Astrocyte of the cerebellum (primary cell): ENCODE measurements at regions not wholly inside any gene's neighbourhood (a gene's known extent, or its start where the extent isn't known, plus 50 kb on each side); places are given as distances from the start of the nearest gene placed in this dataset.

ENCODE experiments used
- DNase-seq: peaks from one replicate; pipeline ENCODE4 v3.0.0-alpha.2; 2011; ENCODE audit warnings: low read depth
- H3K4me3 ChIP-seq: 2 replicates; pipeline ENCODE4 v1.5.1; 2011; ENCODE audit warnings: mild to moderate bottlenecking, low read depth, low read length, moderate library complexity
- in situ Hi-C: cut with HindIII; loops from 2 replicates; pipeline ENCODE4 v1.10.0; 2017; ENCODE audit warnings: low sequenced_read_pairs
- TF ChIP-seq, protein P1 (sequence below): IDR thresholded peaks from 2 replicates; pipeline ENCODE4 v1.5.1; 2012; ENCODE audit warnings: low read length, low read depth, moderate library complexity, mild to moderate bottlenecking; ENCODE audit errors: missing control alignments

DNA sequence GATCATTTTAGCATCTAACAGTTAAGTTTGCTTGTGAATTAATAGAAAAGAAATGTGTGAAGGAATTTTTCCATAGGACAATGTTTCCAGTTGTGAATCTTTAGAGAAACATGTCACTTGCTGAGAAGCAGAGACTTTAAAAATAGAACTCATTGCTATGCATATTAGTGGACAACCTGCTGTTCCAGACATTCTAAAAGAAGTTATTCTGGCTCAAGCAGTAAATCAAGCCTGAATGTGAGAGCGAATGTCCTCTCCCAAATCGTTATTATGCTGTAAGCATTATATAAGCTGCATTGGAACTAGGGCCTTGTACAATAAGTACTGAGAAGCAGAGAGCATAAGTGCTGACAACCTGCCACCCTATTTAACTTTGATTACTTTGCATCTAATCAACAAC, 990.9 kb downstream of the PLOD2 start:
- H3K4me3 ChIP-seq = no peak overlapping the region
- in situ Hi-C loops = no loop called here
- TF ChIP-seq, protein P1, sequence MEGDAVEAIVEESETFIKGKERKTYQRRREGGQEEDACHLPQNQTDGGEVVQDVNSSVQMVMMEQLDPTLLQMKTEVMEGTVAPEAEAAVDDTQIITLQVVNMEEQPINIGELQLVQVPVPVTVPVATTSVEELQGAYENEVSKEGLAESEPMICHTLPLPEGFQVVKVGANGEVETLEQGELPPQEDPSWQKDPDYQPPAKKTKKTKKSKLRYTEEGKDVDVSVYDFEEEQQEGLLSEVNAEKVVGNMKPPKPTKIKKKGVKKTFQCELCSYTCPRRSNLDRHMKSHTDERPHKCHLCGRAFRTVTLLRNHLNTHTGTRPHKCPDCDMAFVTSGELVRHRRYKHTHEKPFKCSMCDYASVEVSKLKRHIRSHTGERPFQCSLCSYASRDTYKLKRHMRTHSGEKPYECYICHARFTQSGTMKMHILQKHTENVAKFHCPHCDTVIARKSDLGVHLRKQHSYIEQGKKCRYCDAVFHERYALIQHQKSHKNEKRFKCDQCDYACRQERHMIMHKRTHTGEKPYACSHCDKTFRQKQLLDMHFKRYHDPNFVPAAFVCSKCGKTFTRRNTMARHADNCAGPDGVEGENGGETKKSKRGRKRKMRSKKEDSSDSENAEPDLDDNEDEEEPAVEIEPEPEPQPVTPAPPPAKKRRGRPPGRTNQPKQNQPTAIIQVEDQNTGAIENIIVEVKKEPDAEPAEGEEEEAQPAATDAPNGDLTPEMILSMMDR = no peak
- DNase-seq = no peak

DNA sequence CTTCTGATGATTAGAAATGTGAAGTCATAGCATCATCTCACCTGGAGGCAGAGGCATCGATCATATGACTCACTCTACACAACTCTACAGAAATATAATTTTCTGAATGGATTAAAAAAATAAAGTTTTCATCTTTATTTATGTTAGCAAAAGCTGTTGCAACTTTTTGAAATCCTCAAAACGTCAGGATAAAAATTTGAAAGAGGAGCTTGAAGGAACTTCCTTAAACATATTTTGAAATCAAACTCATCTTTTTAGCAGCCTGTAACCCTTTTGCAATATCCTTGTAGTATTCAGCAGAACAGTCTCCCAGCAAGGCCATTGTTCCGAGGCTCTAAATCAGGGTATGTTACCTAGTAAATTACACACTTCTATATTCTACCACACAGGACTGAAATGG, 985.4 kb downstream of the PLOD2 start:
- TF ChIP-seq, protein P1 = no peak
- H3K4me3 ChIP-seq = no peak overlapping the region
- in situ Hi-C loops = no loop called here
- DNase-seq = no peak

GRCh38 chr3:145176907-145177306, 984.1 kb downstream of the PLOD2 start:
- TF ChIP-seq, protein P1 = no peak
- no peak overlapping the region for H3K4me3 ChIP-seq
- no peak for DNase-seq
- in situ Hi-C loops = no loop called here

DNA sequence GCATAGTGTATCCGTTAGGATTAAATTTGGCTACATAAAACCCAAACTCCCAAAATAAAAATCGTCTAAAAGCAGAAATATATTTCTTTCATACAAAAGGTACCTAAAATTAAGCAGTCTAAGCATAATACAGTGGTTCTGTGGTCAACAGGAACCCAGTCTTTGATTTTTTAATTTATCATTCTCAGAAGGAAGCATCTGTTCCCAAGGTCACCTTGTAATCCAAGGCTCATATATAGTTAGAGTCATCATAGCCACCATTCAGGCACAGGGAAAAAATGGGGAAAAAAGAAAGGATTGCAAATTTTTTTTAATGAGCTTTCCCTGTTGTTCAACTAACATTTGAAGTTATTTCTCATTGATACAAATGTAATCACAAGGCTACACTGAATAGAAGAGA, 983.2 kb downstream of the PLOD2 start:
- in situ Hi-C loops = no loop called here
- no peak for DNase-seq
- no peak overlapping the region for H3K4me3 ChIP-seq
- TF ChIP-seq, protein P1 = no peak

DNA sequence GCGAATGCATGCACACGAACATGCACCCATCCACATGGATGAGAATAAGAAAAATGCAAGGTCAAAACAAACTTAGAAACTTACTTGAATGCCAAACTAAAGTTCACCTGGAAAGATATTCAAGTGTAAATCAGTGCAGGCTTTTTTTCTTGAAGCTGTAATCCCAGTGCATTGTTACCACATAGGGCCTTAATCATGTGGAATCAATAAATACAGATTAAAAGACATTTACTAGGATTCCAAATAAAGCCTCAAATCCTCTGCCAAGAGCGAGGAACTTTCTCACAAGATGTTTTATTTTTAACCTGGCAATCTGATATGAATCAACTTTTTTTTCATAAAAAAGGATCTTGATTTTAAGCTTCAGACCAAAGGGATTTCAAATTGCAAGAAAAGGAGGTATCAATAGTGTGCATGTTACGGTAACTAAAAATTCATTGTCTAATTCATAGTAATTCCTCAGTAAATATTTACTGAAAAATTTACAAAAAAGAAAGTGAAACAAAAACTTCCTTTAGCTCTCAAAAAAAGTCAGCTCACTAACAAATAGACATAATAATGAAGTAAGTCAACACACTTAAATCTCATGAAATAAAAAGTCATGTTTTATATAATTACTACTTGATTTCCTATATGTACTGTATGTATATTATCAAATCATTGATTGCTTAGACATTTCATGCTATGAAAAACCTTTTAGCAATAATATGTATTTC, 978.6 kb downstream of the PLOD2 start:
- in situ Hi-C loops = no loop called here
- DNase-seq = no peak
- TF ChIP-seq, protein P1 = no peak
- H3K4me3 ChIP-seq = no peak overlapping the region

GRCh38 chr3:145183261-145183660, 977.7 kb downstream of the PLOD2 start:
- TF ChIP-seq, protein P1 = no peak
- no peak for DNase-seq
- in situ Hi-C loops = no loop called here
- H3K4me3 ChIP-seq = no peak overlapping the region
